K562 (cell line): ENCODE measurements at regions not wholly inside any gene's neighbourhood (a gene's known extent, or its start where the extent isn't known, plus 50 kb on each side); places are given as distances from the start of the nearest gene placed in this dataset.
A peak's percentile ranks its signal among the peaks of the same experiment; 100 is the strongest.

Experiments used
- ATAC-seq: fragments of 200-7000 bp; cut with Tn5 transposase; 3 replicates; pipeline ENCODE4 v1.9.1; 2020; ENCODE audit warnings: moderate library complexity
- BruUV-seq: library from RNA; stranded (reverse); fragments of 400-500 nt; replicated peaks from 2 replicates; lab custom pipeline; 2021; lab: Mats Ljungman, UMichigan
- CTCF ChIA-PET: fragments of 300-600 bp; formaldehyde crosslinking; extraction: SDS; loops from one replicate; lab custom pipeline; 2021; ENCODE audit warnings: low intra/inter-chr PET ratio; lab: Yijun Ruan, JAX
- POLR2A ChIA-PET: fragments of 300-600, 350-650 bp; sonication (Branson Sonifier 250); formaldehyde crosslinking; extraction: SDS; loops from one replicate; lab custom pipeline; 2021; ENCODE audit warnings: antibody characterized with exemption, inconsistent platforms; lab: Yijun Ruan, JAX
- DNase-seq, 4 experiments: peaks; one replicate each; pipeline versions ENCODE4 v3.0.0 to v3.0.0-alpha.2; 2011 to 2018; ENCODE audit warnings: low spot score in 3 of 4, mixed read lengths in 3 of 4; ENCODE audit errors: extremely low read depth in 1 of 4
- FAIRE-seq: peaks from 2 replicates; lab custom pipeline; 2011; peaks lifted over from hg19 to GRCh38; lab: Jason Lieb, UNC
- H2AFZ ChIP-seq: 2 replicates; pipeline ENCODE4 v1.6.0; 2011; ENCODE audit warnings: low read depth, low read length, control low read depth, inconsistent platforms
- H3K27ac ChIP-seq: fragments of 200-600 bp; 3 replicates; pipeline ENCODE4 v1.8.0; 2011; ENCODE audit warnings: low read depth, mild to moderate bottlenecking, control low read depth, inconsistent platforms, low read length, moderate library complexity, mixed read lengths; ENCODE audit errors: extremely low read depth
- H3K27me3 ChIP-seq, 2 experiments: fragments of 300-600 bp in 1 of 2; 2 replicates in 1 of 2; 3 replicates in 1 of 2; pipeline versions ENCODE4 v1.6.0 to v1.8.0; 2011; ENCODE audit warnings: inconsistent platforms in 2 of 2, low read length in 2 of 2, mild to moderate bottlenecking in 1 of 2, mixed read lengths in 1 of 2, moderate library complexity in 1 of 2; ENCODE audit not compliant: control insufficient read depth in 2 of 2, insufficient read depth in 2 of 2
- H3K36me3 ChIP-seq: fragments of 300-600 bp; 3 replicates; pipeline ENCODE4 v1.8.0; 2011; ENCODE audit warnings: mild to moderate bottlenecking, low read length, inconsistent platforms; ENCODE audit not compliant: control insufficient read depth, insufficient read depth
- H3K4me1 ChIP-seq, 2 experiments: fragments of 200-600 bp in 1 of 2; replicated peaks in 1 of 2; 2 replicates in 1 of 2; 3 replicates in 1 of 2; pipeline versions ENCODE4 v1.5.1 to v1.8.0; 2011; ENCODE audit warnings: inconsistent platforms in 2 of 2, low read length in 2 of 2, mild to moderate bottlenecking in 1 of 2, mixed read lengths in 1 of 2, moderate library complexity in 1 of 2; ENCODE audit not compliant: control insufficient read depth in 2 of 2, insufficient read depth in 2 of 2
- H3K4me2 ChIP-seq: 2 replicates; pipeline ENCODE4 v1.6.1; 2011; ENCODE audit warnings: low read length, control low read depth, inconsistent platforms, mixed read lengths; ENCODE audit not compliant: insufficient read depth
- H3K4me3 ChIP-seq: fragments of 200-600 bp; sonication (generic), shearing (Covaris generic); 2 replicates; pipeline ENCODE4 v1.5.1; 2016; ENCODE audit warnings: control low read depth, inconsistent platforms
- H3K79me2 ChIP-seq: fragments of 200-600 bp; 3 replicates; pipeline ENCODE4 v1.8.0; 2011; ENCODE audit warnings: low read length, inconsistent platforms; ENCODE audit not compliant: control insufficient read depth, insufficient read depth
- H3K9ac ChIP-seq, 2 experiments: 2 replicates each; pipeline versions ENCODE4 v1.6.0 to v1.6.1; 2011; ENCODE audit warnings: low read depth in 2 of 2, low read length in 2 of 2, control low read depth in 1 of 2, inconsistent platforms in 1 of 2, mild to moderate bottlenecking in 1 of 2, mixed read lengths in 1 of 2; ENCODE audit not compliant: insufficient read depth in 1 of 2
- H3K9me1 ChIP-seq: one replicate; pipeline ENCODE4 v1.6.0; 2011; ENCODE audit warnings: inconsistent platforms, mild to moderate bottlenecking, low read length, moderate library complexity; ENCODE audit not compliant: control insufficient read depth, insufficient read depth
- H3K9me3 ChIP-seq: replicated peaks from 2 replicates; pipeline ENCODE4 v1.5.1; 2011; ENCODE audit warnings: low read depth, low read length, inconsistent platforms; ENCODE audit not compliant: control insufficient read depth, insufficient read depth
- H4K20me1 ChIP-seq: replicated peaks from 2 replicates; pipeline ENCODE4 v1.6.1; 2011; ENCODE audit warnings: low read length, inconsistent platforms, mixed read lengths; ENCODE audit not compliant: control insufficient read depth, insufficient read depth
- ARNT ChIP-seq, 2 experiments: fragments of 450-650 bp; IDR thresholded peaks; 2 replicates each; pipeline ENCODE4 v1.6.1; 2016; ENCODE audit warnings: mild to moderate bottlenecking in 1 of 2
- ATF3 ChIP-seq, 2 experiments: fragments of 450-650 bp in 1 of 2; sonication (generic) in 1 of 2; formaldehyde crosslinking in 1 of 2; IDR thresholded peaks in 1 of 2; conservative IDR thresholded peaks in 1 of 2; 2 replicates each; pipeline versions ENCODE4 v1.6.1 to v1.8.1; 2016 to 2023; ENCODE audit warnings: mild to moderate bottlenecking in 2 of 2, moderate library complexity in 2 of 2, inconsistent platforms in 1 of 2, missing genetic modification reagents in 1 of 2
- BHLHE40 ChIP-seq: IDR thresholded peaks from 2 replicates; pipeline ENCODE4 v1.6.1; 2011; ENCODE audit warnings: low read length, improper control_type of control experiment
- CBX3 ChIP-seq, 2 experiments: IDR thresholded peaks; 1 replicate in 1 of 2; 2 replicates in 1 of 2; pipeline ENCODE4 v1.6.1; 2012; ENCODE audit warnings: inconsistent platforms in 2 of 2, low read length in 2 of 2, borderline replicate concordance in 1 of 2, control low read depth in 1 of 2
- KAT7 ChIP-seq: sonication (generic); formaldehyde crosslinking; IDR thresholded peaks from 2 replicates; pipeline ENCODE4 v1.8.0; 2022; ENCODE audit warnings: missing genetic modification reagents, mild to moderate bottlenecking, borderline replicate concordance
- SP1 ChIP-seq: sonication (generic); formaldehyde crosslinking; IDR thresholded peaks from 2 replicates; pipeline ENCODE4 v1.8.1; 2022; ENCODE audit warnings: mild to moderate bottlenecking, missing genetic modification reagents
- STAG1 ChIP-seq: sonication (generic); formaldehyde crosslinking; IDR thresholded peaks from 2 replicates; pipeline ENCODE4 v1.5.0; 2020; ENCODE audit warnings: missing genetic modification reagents, borderline replicate concordance
- TAF1 ChIP-seq: IDR thresholded peaks from 2 replicates; pipeline ENCODE4 v1.6.1; 2011; ENCODE audit warnings: mild to moderate bottlenecking, low read length, moderate library complexity; ENCODE audit not compliant: insufficient read depth, control insufficient read depth, severe bottlenecking; ENCODE audit errors: extremely low read depth
- TEAD4 ChIP-seq, 2 experiments: sonication (generic) in 1 of 2; formaldehyde crosslinking in 1 of 2; IDR thresholded peaks; 2 replicates each; pipeline versions ENCODE4 v1.6.1 to v1.8.0; 2012 to 2022; ENCODE audit warnings: borderline replicate concordance in 1 of 2, inconsistent platforms in 1 of 2, low read length in 1 of 2, mild to moderate bottlenecking in 1 of 2, missing genetic modification reagents in 1 of 2
- ZEB2 ChIP-seq: fragments of 450-650 bp; IDR thresholded peaks from 2 replicates; pipeline ENCODE4 v1.6.1; 2016
- WGBS: fragments of 100-300 bp; shearing (Covaris generic); methylation state at CpG from one replicate; pipeline ENCODE4 v1.1.6; 2016; ENCODE audit warnings: low coverage, mixed read lengths; ENCODE audit not compliant: insufficient coverage; ENCODE audit errors: missing lambda C conversion rate; 5-methylcytosine and 5-hydroxymethylcytosine counted together
- in situ Hi-C: fragments of 300-500 bp; cut with MboI; formaldehyde crosslinking; loops from 4 replicates; pipeline ENCODE4 v1.15.0; 2018; ENCODE audit warnings: inconsistent platforms, mixed read lengths
- intact Hi-C: fragments of 100-400 bp; cut with micrococcal nuclease; formaldehyde crosslinking; loops from 2 replicates; pipeline ENCODE4 v1.14.2; 2022

- H3K4me2 ChIP-seq = peak overlapping the region; percentile 79
- H3K36me3 ChIP-seq = no peaks in the 10 kb centered on the region
- no peaks in the 10 kb centered on the region for H4K20me1 ChIP-seq
- ChIA-PET POLR2A (interaction anchor here (0.5 to 1.9 kb wide), 7 partner anchors 10 to 1296 kb away, joined by 3 to 8 read pairs (median 4); no protein-coding TSS in a partner anchor), CTCF (interaction anchor here (3.7 kb wide), 1 partner anchor 415 kb away, joined by 24 read pairs; no protein-coding TSS in a partner anchor)
- in situ Hi-C loops = loop anchor here (5.0 to 25.0 kb wide), 3 partner anchors 414 to 769 kb away; no protein-coding TSS in a partner anchor
- H3K9ac ChIP-seq = peak overlapping the region; percentile 75 to 98
- H3K27me3 ChIP-seq = no peaks in the 10 kb centered on the region
- H3K9me1 ChIP-seq = no peaks in the 10 kb centered on the region
- no TSS peak for BruUV-seq
- peaks cover 25% of the 10 kb centered on the region for H3K79me2 ChIP-seq
- ATAC-seq (peak; percentile 60), FAIRE-seq (peak; percentile 93), DNase-seq (peak; percentile 73 to 94 (median 78))
- peak overlapping the region; percentile 86 for H2AFZ ChIP-seq
- intact Hi-C loops = loop anchor here (2.0 to 10.0 kb wide), 7 partner anchors 151 to 779 kb away; partner anchors contain the start of gene SOX6
- H3K4me1 ChIP-seq = peaks cover 16 to 45% of the 10 kb centered on the region in 2 experiments; a peak in 4 of 5 replicates
- under 1% methylated on average over 36 of the region's 36 CpGs for WGBS
- H3K4me3 ChIP-seq = peak overlapping the region; percentile 71
- peak overlapping the region; percentile 90 for H3K27ac ChIP-seq
- H3K9me3 ChIP-seq = no peaks in the 10 kb centered on the region
- 0 out of 2 replicates have a peak, but pooled peaks have one; percentile 30 for TF ChIP-seq BHLHE40
- TF ChIP-seq SP1 = 0 out of 2 replicates have a peak, but pooled peaks have one; percentile 28
- TF ChIP-seq TEAD4 (IDR thresholded peaks at IDR 0.05; ENCODE audit: low read length) = peak; percentile 12; the same call in 1 of the 2 replicates
- TF ChIP-seq TEAD4 (CRISPR knock-in tag; IDR thresholded peaks at IDR 0.05; ENCODE audit: borderline replicate concordance) = no peak
- no peak; the same call in 1 of the 2 replicates for TF ChIP-seq KAT7 (CRISPR knock-in tag)
- peak; percentile 41; the same call in 1 of the 2 replicates for TF ChIP-seq STAG1 (CRISPR knock-in tag)
- 0 out of 2 replicates have a peak, but pooled peaks have one; percentile 35 for TF ChIP-seq ZEB2
- TF ChIP-seq ATF3 (IDR thresholded peaks at IDR 0.05) = peak; percentile 36
- TF ChIP-seq ATF3 (CRISPR knock-in tag; conservative IDR thresholded peaks at IDR 0.05) = no peak
- TF ChIP-seq CBX3 (IDR thresholded peaks at IDR 0.05; ENCODE audit: borderline replicate concordance in 1 of 2, low read length in 2 of 2) = peak in 1 of 2 experiments; percentile 90; a peak in 2 of 3 replicates
- TF ChIP-seq ARNT (IDR thresholded peaks at IDR 0.05) = peak in 1 of 2 experiments; percentile 87; a peak in 3 of 4 replicates
- TF ChIP-seq TAF1 = peak; percentile 59
Measured at GRCh38 chr11:16605894-16606783, 132.3 kb upstream of the C11orf58 start.
